UCSD-AML1 (cell line): ENCODE measurements at regions not wholly inside any gene's neighbourhood (a gene's known extent, or its start where the extent isn't known, plus 50 kb on each side); places are given as distances from the start of the nearest gene placed in this dataset.

Experiments
- DNase-seq: peaks from one replicate; lab custom pipeline; 2025; ENCODE audit not compliant: unreplicated experiment; lab: John Stamatoyannopoulos, UW

DNA sequence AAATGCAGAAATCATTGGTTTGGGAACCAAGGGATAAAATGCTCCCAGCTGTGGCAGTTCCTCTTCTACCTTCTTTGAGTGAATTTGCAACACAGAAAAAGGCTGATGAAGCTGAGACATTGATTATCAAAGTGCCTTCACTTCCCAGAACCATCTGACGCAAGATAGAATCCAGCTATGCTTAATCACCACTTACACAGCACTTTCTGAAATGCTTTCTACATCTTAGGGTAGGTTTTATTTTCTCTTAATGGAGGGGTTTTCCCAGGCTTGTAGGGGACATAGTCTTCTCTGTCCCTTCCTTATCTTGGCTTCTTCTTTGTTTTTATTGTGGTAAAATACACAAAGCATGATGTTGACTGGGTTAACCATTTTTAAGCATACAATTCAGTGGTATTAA, 332.6 kb upstream of the ZNF32 start:
- no peak for DNase-seq

DNA sequence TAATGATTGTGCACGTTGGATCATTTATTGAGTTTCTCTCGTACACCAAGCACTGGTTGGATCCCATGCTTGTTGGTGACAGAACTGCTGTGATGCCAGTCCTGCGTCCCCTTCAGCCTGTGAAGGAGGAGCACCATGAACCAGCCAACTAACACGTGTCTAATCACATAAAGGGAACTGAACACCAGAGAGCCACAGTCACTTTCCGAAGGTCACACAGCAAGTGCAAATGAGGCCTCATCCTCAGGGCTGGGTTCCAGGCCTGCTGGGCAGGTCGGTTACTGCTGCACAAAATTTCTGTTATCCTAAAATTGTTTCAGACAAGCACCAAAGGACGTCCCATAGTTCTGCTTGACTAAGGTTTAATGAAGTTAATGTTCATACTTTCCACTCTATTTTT, 332.0 kb upstream of the ZNF32 start:
- DNase-seq, result no peak

DNA sequence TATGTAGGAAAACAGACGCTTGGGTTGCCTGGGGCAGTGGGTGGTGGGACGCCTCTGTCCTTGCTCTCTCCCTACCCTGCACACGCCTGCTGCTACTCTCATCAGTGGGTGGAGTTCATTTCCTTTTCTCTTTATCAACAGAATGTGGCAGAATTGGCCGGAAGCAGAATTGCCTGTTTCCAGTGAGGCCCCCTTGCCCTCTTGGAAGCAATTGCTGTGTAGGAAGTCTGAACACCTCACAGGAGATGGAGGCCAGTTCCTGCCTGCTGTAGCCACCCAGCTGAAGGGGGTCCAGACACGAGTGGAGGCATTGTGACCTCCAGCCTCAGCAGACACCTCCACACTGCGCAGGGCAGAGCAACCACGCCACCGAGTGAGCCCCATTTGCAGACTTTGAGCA, 331.6 kb upstream of the ZNF32 start:
- DNase-seq, result no peak

DNA sequence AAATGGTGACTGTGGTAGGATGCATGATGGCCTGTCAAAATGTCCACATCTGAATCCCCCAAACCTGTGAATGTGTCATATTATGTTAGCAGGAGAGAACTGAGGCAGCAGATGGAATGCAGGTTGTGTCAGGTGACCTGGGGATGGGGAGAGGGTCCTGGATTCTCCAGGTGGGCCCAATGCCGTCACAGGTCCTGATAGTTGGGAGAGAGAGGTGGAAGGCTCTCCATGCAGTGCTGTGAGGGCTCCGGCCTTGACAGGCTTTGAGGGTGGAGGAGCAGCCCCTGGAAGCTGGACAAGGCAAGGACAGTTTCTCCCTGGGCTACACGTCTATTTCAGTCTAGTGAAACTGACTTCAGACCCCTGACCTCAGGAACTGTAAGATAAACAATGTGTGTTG, 330.9 kb upstream of the ZNF32 start:
- no peak for DNase-seq

DNA sequence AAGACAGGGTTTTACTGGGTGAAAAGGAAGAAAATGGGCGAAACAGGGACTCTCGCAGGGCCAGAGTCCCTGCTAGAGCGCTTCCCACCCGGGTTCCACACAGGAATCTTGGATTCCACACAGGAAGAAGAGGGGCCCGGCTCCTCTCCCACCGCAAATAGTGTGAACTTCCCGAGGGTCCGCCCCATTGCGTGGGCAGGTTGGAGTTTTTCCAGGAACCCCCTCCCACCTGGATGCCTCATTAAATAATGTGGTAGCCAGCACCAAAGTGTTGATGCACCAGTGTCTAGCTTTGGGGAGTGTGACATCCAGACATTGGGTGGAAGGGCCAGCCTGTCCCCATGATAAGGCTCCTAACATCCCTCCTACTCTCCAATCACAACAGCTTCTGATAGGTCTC, 330.3 kb upstream of the ZNF32 start:
- no peak for DNase-seq

DNA sequence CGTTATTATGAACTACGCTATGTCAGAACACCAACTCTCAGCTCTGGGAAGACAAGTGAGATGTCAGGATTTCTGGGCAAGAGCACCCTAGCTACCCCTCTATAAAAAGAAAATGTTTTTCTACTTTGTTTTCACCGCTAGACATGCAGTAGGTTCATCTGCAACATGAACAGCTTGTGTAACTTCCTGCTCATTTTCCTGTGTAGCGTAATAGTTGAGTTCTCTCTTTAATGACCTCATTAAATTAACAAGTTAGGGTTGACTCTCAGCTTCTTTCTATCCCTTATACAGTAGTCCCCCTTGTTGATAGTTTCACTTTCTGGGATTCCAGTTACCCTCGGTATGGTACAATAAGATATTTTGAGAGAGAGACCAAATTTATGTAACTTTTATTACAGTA, 329.4 kb upstream of the ZNF32 start:
- no peak for DNase-seq

DNA sequence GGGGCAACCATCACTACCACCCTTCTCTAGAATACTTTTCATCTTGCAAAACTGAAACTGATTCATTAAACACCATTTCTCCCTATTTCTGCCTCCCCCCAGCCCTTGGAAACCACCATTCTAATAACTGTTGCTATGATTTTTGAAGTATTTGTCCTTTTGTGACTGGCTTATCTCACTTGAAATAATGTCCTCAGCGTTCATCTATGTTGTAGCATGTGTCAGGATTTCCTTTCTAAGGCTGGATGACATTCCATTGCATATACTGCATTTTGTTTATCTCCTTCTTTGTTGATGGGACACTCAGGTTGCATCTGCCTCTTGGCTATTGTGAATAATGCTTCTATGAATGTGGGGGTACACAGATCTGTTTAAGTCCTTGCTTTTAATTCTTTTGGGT, 327.6 kb upstream of the ZNF32 start:
- no peak for DNase-seq

DNA sequence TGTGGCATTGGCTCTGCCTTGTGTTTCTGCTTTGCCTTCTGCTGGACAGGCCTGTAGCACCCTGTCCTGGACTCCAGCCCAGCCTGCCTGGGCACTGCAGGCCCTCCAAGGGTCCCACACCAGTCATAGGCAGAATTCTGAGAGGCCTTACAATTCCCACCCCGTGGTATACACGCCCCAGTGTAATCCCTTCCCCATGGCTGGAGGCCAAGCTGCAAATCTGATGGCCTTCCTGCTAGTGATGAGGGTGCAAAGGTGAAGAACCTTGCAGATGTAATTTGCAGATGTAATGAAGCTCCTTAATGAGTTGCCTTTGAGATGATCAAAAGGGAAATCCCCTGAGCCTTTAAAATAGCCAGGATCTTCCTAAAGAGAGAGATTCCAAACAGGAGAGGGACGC, 325.1 kb upstream of the ZNF32 start:
- no peak for DNase-seq

DNA sequence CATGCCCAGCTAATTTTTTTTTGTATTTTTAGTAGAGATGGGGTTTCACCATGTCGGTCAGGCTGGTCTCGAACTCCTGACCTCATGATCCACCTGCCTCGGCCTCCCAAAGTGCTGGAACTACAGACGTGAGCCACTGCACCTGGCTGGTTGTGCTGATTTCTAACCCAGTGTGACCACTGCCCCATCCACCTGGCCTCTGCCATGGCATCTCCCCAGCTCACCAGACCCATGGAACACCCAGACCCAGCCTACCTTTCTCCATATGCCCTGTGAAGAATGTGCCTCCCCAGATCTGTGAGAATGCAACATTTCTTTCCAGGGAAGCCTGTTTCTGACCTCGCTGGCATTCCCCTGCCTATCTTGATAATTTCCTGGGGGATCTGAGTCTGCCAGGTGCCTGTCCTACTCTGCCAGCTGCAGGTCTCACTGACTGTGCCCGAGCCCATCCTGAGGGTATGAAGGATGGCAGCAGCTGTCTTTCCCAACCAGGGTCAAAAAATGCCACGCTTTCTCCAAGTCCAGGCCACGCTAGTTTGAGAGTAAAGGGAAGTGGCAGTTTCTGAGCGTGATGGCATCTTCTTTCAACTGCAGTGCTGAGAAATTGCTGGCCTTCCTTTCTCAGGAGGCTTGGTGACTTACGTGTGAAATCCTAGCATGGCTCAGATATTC, 324.4 kb upstream of the ZNF32 start:
- DNase-seq, result no peak

DNA sequence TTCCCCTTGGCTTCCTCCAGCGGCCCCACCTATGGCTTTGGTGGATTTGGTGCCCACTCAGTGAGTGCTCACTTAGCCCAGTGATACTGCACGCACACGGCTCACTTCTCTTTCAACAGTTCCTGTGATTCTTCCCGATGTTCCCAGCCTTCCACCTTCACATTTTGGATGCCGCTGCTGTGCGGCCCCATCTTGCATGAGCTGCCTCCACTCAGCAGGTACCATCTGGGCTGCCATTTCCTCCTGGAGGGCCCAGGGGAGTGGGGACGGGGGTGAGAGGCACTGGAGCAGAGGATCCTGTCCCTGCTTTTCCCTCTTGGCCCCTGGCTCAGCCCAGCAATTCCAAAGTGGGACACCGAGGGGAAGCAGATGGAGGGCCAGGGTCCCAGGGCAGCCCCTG, 323.3 kb upstream of the ZNF32 start:
- no peak for DNase-seq

DNA sequence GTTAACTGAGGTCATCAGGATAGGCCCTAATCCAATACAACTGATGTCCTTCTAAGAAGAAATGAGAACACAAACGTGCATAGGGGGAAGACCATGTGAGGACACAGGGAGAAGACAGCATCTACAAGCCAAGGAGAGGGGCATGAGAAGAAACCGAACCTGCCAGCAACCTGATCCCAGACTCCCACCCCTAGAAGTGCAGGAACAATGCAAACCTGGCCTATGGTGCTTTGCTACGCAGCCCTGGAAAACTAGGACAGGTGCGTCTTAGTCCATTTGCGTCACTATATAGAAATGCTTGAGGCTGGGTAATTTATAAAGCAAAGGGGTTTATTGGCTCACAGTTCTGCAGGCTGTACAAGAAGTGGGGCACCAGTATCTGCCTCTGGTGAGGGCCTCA, 322.6 kb upstream of the ZNF32 start:
- no peak for DNase-seq

DNA sequence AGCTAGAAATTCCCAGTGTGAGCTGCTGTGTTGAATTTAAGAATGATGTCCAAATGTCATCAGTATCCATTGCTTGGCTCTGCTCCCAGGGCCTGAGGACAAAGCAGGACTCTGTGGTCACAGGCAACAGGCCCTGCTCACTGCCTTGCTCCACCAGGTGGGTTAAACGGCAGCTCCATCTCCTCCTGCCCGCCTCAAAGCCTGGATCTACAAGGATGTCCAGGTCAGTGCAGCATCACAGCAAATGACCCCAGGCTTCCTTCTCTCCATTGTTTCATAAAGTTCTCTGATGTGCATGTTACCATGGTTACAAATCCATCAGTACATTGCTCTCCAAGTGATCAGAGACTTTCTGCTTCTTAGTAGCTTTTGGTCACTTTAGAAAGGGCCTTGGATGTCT, 322.0 kb upstream of the ZNF32 start:
- no peak for DNase-seq

DNA sequence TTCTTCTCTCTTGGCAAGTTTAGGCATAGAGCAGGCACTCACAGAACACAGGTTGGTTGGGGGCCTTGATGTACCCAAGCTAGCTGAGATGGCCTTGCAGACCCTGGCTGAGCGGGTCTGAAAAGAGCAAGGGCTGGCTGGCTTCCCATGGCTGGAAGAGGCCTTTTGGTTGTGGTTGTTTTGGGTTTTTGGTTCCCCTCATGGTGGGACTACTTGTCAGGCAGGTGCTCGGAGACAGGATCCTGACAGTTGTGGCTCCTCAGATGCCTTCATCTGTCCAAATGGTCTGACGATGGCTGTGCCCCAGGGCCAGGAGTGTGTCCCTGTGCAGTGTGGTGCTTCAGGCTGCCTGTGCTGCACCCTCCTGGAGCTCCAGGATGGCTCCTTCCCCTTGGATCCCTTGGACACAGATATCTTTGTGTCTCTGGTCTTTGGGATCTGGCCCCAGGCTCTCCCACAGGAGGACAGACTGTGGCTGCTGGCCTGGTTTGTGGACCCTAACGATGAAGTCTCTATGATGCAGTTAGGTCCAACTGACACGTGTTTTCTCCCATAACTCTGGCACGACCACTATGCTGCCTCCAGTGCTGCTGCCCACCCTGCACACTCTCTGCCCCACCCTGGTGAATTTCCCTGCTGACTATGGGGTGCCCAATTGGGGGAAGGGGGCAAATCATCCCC, 321.5 kb upstream of the ZNF32 start:
- no peak for DNase-seq

DNA sequence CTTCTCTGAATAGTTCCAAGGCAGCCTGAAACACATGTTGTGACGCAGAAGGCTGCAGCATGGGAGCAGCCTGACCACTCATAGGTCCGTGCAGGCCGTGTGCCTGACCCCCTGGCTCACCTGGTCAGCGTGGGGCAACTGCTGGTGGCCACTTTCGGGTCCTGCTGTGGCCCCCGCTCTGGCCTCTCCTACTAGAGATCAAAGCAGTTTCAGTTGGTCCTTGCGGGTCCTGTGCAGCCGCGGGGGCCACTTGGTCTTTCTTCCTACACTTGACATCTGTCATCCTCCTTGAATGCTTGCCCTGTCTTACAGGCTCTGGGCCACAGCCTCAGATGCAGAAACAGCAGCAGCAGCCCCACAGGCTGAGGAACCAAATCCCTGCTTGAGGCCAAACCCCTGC, 320.8 kb upstream of the ZNF32 start:
- no peak for DNase-seq

DNA sequence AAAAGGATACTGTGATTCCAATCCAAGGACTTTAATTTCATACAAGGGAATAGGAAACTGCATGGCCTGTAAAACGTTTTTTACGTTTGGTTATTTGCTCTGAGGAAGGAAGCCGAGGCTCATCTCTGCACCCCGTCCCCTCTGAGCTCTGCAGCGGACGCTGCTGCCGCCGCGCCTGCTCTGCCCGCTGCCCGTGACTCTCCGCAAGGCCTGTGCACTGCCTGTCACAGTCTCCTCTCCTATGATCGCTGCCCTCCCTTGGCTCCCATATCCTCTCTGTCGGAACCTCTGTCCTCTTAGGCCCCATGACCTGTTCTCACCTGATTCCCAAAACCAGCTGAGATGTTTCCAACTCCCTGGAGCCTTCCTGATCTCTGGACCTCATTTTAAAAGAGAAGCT, 320.3 kb upstream of the ZNF32 start:
- no peak for DNase-seq

DNA sequence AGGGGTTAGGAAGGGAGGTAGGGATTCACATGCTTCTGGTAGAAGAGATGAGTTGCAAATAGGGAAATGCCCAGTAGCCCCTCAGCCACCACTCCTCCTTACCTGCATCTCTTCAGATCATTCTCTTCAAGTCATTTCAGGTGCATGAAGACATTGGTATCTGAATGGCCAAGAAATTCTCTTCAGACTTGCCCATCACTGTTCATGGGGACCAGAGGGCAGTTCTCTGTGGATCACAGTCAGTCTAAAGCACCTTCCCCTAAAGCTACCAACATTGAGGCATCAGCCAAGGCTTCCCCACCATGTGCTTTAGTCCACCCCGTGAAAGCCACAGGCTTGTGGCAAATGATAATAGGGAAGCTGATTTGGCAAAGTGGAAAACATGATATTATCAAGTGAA, 319.4 kb upstream of the ZNF32 start:
- no peak for DNase-seq

DNA sequence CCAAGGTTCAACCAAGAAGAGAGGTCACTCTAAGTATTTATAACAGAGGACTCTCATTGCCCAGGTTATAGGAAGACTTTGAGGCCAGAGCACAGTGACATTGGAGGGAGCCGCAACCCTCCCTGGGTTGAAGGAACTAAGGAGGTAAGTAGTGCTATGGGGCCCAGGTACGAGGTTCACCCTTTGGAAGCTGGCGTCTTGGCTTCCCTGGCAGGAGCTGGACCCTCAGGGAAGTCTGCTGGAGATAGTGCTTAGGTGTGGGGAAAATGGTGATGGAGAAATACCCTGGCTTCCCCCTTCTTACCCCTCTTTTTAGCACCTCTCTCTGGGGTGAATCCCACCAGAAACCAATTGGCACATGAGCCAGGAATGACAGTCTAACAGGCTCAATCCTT, 317.9 kb upstream of the ZNF32 start:
- no peak for DNase-seq

DNA sequence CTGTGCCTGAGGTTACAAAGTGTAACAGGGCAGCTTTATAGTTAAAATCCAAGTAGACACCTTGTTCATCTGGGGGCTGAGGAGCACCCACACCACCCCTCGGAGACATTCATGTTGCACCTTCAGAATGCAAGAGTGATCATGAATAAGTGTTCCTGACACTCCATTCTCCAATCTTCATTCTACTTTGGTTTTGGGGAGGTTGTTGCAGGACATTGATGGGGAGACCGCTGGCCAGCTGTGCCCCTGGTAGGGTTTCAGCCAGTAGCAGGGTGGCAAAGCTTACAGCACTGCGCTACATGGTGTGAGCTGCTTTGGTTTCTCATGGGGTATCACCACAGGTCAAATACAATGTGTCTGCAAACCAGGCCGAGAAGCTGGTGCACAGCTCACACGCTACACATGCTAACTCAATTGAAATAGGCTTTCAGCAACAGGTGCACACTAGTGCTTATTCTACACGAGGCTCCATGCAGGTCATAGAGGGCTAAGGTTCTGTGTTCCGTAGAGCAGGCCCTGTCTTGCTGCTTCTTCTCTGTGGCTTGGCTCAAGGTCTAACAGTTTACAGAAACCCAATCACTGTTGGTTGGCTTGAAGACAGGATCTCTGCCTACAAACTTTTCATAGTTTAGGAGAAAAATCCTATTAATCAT, 317.4 kb upstream of the ZNF32 start:
- no peak for DNase-seq

DNA sequence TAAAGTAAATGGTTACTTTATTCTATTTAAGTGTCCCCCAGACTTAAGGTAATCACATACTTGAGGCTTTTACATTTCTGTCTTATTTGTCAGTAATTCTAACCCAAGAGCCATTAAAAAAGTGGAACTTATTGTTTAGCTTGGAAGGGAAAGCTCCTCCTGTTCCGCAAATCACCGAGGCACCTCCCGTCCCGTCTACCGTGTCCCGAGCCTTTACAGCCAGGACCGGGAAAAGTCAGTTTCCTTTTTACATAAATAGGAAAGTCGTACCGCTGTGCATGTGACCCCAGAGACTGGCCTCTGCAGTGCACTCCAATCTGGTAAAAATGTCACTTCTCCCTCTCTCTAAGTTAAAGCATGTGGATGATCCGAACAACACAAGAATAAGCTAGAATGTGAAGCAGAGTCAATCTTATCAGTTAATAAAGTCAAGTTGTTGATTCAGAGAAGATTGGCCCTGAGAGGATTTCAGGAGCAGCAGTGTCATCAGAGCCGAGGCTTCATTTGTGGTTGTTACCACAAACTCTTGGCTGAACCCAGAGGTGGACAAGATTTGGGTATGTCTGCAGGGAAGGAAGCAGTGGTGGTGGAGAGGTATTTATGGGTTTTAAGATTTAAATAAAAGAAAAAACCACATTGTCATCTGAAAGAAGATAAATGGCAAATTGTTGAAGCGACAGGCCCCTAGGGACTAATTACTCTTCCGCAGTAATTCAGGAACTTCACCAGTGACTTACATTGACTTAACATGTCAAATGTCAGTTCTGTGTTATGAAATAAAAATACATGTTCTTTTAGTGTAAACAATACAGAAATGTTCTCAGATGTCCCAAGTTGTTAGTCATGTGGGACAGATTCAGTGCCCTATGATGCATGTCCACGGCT, 316.6 kb upstream of the ZNF32 start:
- DNase-seq, result no peak

DNA sequence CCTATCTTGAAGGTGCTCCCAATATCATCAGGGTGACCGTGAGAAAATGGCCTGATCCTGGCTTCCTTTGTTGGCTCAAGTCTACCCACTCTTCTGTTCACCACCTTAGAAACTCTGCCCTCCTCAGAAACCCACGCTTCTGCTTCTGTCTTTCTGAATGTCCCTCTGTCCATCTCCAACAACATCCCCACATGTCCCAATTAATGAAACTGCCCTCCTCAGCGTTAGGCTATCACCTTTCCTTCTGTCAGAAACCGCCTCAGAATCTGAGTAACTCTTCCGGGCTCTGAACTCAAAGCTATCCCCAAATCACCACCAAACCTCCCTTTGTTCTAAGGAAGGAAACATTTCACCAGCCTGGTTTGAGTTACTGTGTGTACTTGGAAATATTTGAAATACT, 315.8 kb upstream of the ZNF32 start:
- DNase-seq, result no peak

DNA sequence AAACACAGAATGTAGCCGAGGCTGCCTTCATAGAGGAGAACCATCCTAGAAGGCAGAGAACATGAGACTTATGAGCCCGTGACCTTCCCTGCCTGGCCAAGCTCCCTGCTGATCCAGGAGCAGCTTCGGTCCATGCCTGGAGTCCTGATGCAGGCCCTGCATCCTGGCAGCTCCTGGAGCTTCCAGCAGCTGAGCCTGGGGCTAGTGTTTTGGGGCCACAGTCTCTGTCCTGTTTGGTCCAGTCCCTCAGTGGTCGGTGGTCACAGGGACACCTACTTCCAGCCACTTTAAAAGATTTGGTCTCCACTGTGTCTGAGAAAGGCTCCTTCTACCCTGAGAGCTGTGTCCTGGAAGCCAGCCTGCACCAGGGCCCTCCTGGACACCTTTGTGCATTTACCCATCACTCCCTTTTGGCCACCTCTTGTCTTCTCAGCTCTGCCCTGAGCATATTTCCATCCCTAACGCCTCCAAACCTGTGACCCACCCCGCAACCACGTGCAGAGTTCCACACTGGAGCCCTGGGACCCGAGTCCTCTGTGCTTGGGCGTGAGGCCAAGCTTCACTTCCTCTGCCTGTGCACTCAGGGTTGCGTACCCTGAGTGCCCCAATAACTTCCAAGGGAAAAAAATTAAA, 315.2 kb upstream of the ZNF32 start:
- no peak for DNase-seq
